Prostate gland (tissue), 2 donors: ENCODE measurements at regions not wholly inside any gene's neighbourhood (a gene's known extent, or its start where the extent isn't known, plus 50 kb on each side); places are given as distances from the start of the nearest gene placed in this dataset.

Experiments used
- DNase-seq: peaks from one replicate; pipeline ENCODE4 v3.0.0-alpha.2; 2019; ENCODE audit warnings: low spot score
- H3K27ac ChIP-seq, 2 donors: fragments of 200-600 bp; sonication (generic); 2 replicates each; pipeline ENCODE4 v1.5.1; 2017 to 2019
- H3K27me3 ChIP-seq: fragments of 200-600 bp; sonication (generic); replicated peaks from 2 replicates; pipeline ENCODE4 v1.5.1; 2019; ENCODE audit not compliant: insufficient read depth
- H3K36me3 ChIP-seq, 2 donors: fragments of 200-600 bp; sonication (generic); 1 replicate in 1 of 2; 2 replicates in 1 of 2; pipeline versions ENCODE4 v1.5.1 to v1.8.1; 2017 to 2019
- H3K4me1 ChIP-seq: fragments of 200-600 bp; sonication (generic); replicated peaks from 2 replicates; pipeline ENCODE4 v1.5.1; 2019
- H3K4me3 ChIP-seq, 2 donors: fragments of 200-600 bp; sonication (generic); 2 replicates each; pipeline ENCODE4 v1.5.1; 2017 to 2019
- H3K9me3 ChIP-seq: fragments of 200-600 bp; sonication (generic); 2 replicates; pipeline ENCODE4 v1.5.1; 2017
- POLR2A ChIP-seq: fragments of 450-650 bp; IDR thresholded peaks from one replicate; pipeline ENCODE4 v1.6.1; 2016; ENCODE audit warnings: antibody characterized with exemption, mild to moderate bottlenecking
- POLR2AphosphoS5 ChIP-seq: sonication (generic); formaldehyde crosslinking; IDR thresholded peaks from one replicate; pipeline ENCODE4 v1.6.1; 2017; ENCODE audit warnings: antibody characterized with exemption
- WGBS: methylation state at CpG from one replicate; pipeline ENCODE4 v1.1.5; 2018; 5-methylcytosine and 5-hydroxymethylcytosine counted together
- intact Hi-C: fragments of 100-400 bp; cut with DNase I; formaldehyde crosslinking; loops from one replicate; pipeline ENCODE4 v1.14.2; 2022
- TF ChIP-seq, protein P1 (sequence below), 4 experiments: fragments of 200-600 bp in 2 of 4; fragments of 450-650 bp in 2 of 4; sonication (generic) in 2 of 4; IDR thresholded peaks; 1 replicate in 3 of 4; 2 replicates in 1 of 4; pipeline ENCODE4 v1.5.1; 2016 to 2019; ENCODE audit warnings: antibody characterized with exemption in 4 of 4, mild to moderate bottlenecking in 2 of 4, moderate library complexity in 2 of 4

- TF ChIP-seq, protein P1, sequence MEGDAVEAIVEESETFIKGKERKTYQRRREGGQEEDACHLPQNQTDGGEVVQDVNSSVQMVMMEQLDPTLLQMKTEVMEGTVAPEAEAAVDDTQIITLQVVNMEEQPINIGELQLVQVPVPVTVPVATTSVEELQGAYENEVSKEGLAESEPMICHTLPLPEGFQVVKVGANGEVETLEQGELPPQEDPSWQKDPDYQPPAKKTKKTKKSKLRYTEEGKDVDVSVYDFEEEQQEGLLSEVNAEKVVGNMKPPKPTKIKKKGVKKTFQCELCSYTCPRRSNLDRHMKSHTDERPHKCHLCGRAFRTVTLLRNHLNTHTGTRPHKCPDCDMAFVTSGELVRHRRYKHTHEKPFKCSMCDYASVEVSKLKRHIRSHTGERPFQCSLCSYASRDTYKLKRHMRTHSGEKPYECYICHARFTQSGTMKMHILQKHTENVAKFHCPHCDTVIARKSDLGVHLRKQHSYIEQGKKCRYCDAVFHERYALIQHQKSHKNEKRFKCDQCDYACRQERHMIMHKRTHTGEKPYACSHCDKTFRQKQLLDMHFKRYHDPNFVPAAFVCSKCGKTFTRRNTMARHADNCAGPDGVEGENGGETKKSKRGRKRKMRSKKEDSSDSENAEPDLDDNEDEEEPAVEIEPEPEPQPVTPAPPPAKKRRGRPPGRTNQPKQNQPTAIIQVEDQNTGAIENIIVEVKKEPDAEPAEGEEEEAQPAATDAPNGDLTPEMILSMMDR (IDR thresholded peaks at IDR 0.05) = no peak
- TF ChIP-seq POLR2AphosphoS5 = no peak
- TF ChIP-seq POLR2A = no peak
- Histone ChIP-seq H3K36me3 (no peaks in the 10 kb centered on the region), H3K27me3 (no peaks in the 10 kb centered on the region), H3K4me3 (no peak overlapping the region), H3K27ac (no peak overlapping the region), H3K9me3 (no peaks in the 10 kb centered on the region), H3K4me1 (no peaks in the 10 kb centered on the region)
- intact Hi-C loops = no loop called here
- no peak for DNase-seq
These were observed 233.8 kb downstream of the GABRG2 start for GRCh38 chr5:162301356-162301755.

GRCh38 chr5:162323466-162323865, 255.9 kb downstream of the GABRG2 start:
- Histone ChIP-seq H3K27me3 (no peaks in the 10 kb centered on the region), H3K9me3 (no peaks in the 10 kb centered on the region), H3K4me3 (no peak overlapping the region), H3K27ac (no peak overlapping the region), H3K4me1 (no peaks in the 10 kb centered on the region), H3K36me3 (no peaks in the 10 kb centered on the region)
- 15% methylated on average over 3 of the region's 3 CpGs for WGBS
- TF ChIP-seq POLR2A (no peak), POLR2AphosphoS5 (no peak)
- TF ChIP-seq, protein P1 (IDR thresholded peaks at IDR 0.05) = no peak
- intact Hi-C loops = no loop called here
- DNase-seq = no peak

DNA sequence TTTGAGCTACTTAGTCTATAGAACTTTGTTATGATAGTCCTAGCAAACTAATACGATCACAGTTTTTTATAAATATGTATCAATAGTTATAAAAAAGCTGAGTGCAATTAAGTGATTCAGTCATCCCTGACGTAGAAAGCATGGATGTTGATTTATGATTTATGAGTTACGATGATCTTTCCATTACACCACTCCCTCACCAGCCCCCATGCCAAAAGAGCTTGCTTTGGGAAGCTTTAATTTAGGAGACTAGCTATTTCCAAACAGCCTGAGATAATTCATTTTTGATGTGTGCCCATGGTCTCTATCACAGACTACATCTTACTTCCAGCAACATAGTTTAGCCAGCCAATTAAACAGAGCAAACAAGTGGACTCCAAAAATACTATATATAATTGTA, 256.8 kb downstream of the GABRG2 start:
- no peaks in the 10 kb centered on the region for H3K4me1 ChIP-seq
- intact Hi-C loops = no loop called here
- TF ChIP-seq, protein P1 (IDR thresholded peaks at IDR 0.05) = no peak
- TF ChIP-seq POLR2AphosphoS5 = no peak
- no peak for TF ChIP-seq POLR2A

GRCh38 chr5:162325143-162325727, 257.7 kb downstream of the GABRG2 start:
- WGBS = 42% methylated on average over 3 of the region's 3 CpGs

More for the DNA sequence above, 256.8 kb downstream of the GABRG2 start:
- DNase-seq = no peak
- Histone ChIP-seq H3K27me3 (no peaks in the 10 kb centered on the region), H3K36me3 (no peaks in the 10 kb centered on the region), H3K27ac (no peak overlapping the region), H3K9me3 (no peaks in the 10 kb centered on the region), H3K4me3 (no peak overlapping the region)
- 43% methylated on average over 3 of the region's 3 CpGs for WGBS

DNA sequence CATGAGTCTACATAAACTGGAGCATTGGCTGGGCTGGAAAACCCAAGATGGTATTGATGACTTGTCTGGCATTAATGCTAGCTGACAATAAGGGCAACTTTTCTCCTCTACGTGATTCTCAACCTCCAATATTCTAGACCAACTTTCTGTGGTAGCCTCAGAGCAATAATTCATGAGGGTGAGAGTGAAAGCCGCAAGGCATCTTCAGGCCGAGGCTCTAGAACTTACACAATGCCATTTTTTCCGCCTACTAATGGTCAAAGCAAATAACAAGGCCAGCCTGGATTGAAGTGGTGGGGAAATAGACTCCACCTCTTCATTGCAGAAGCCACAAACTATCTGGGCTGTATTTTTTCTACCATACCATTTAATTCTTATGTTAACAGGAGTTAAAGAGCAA, 267.4 kb downstream of the GABRG2 start:
- Histone ChIP-seq H3K27ac (no peak overlapping the region), H3K27me3 (no peaks in the 10 kb centered on the region), H3K36me3 (no peaks in the 10 kb centered on the region), H3K4me3 (no peak overlapping the region), H3K9me3 (no peaks in the 10 kb centered on the region), H3K4me1 (no peaks in the 10 kb centered on the region)
- DNase-seq = no peak
- intact Hi-C loops = no loop called here
- TF ChIP-seq POLR2A (no peak), POLR2AphosphoS5 (no peak)
- TF ChIP-seq, protein P1 (IDR thresholded peaks at IDR 0.05) = no peak
- 84% methylated on average over 4 of the region's 4 CpGs for WGBS

More at GRCh38 chr5:162325143-162325727, 257.7 kb downstream of the GABRG2 start:
- no peaks in the 10 kb centered on the region for H3K27me3 ChIP-seq
- TF ChIP-seq POLR2AphosphoS5 (no peak), POLR2A (no peak)
- TF ChIP-seq, protein P1 (IDR thresholded peaks at IDR 0.05) = no peak
- intact Hi-C loops = no loop called here
- H3K27ac ChIP-seq = no peak overlapping the region
- DNase-seq = no peak
- H3K4me3 ChIP-seq = no peak overlapping the region
- no peaks in the 10 kb centered on the region for H3K9me3 ChIP-seq
- H3K4me1 ChIP-seq = no peaks in the 10 kb centered on the region
- no peaks in the 10 kb centered on the region for H3K36me3 ChIP-seq
